Osteocyte (in vitro differentiated cells): ENCODE measurements at regions not wholly inside any gene's neighbourhood (a gene's known extent, or its start where the extent isn't known, plus 50 kb on each side); places are given as distances from the start of the nearest gene placed in this dataset.

ENCODE experiments used
- DNase-seq: peaks from one replicate; pipeline ENCODE4 v3.0.0; 2021; ENCODE audit warnings: mixed read lengths; ENCODE audit not compliant: unreplicated experiment; ENCODE audit errors: extremely low spot score
- H3K27ac Mint-ChIP-seq: one replicate; pipeline ENCODE4 v1.8.0; 2021; ENCODE audit warnings: mild to moderate bottlenecking, mixed read lengths; ENCODE audit not compliant: unreplicated experiment
- H3K27me3 Mint-ChIP-seq: one replicate; pipeline ENCODE4 v1.8.0; 2021; ENCODE audit warnings: mixed read lengths; ENCODE audit not compliant: unreplicated experiment
- H3K36me3 Mint-ChIP-seq: one replicate; pipeline ENCODE4 v1.8.0; 2021; ENCODE audit warnings: mixed read lengths; ENCODE audit not compliant: unreplicated experiment
- H3K4me1 Mint-ChIP-seq: one replicate; pipeline ENCODE4 v1.8.0; 2021; ENCODE audit warnings: mixed read lengths; ENCODE audit not compliant: unreplicated experiment
- H3K4me3 Mint-ChIP-seq: one replicate; pipeline ENCODE4 v1.8.0; 2021; ENCODE audit warnings: mild to moderate bottlenecking, moderate library complexity, mixed read lengths; ENCODE audit not compliant: unreplicated experiment
- H3K9me3 Mint-ChIP-seq: one replicate; pipeline ENCODE4 v1.8.0; 2021; ENCODE audit warnings: mixed read lengths; ENCODE audit not compliant: unreplicated experiment
- CTCF ChIP-seq: fragments of 200-600 bp; sonication (generic); IDR thresholded peaks from 2 replicates; pipeline ENCODE4 v1.5.0; 2021; ENCODE audit warnings: antibody characterized with exemption, mild to moderate bottlenecking, moderate library complexity

- Mint-ChIP-seq H3K36me3 (no peaks in the 10 kb centered on the region), H3K9me3 (no peaks in the 10 kb centered on the region), H3K27me3 (no peaks in the 10 kb centered on the region), H3K27ac (no peak overlapping the region), H3K4me3 (no peak overlapping the region), H3K4me1 (peaks cover 14% of the 10 kb centered on the region)
- no peak for TF ChIP-seq CTCF
- DNase-seq, result no peak
These were observed 248.3 kb downstream of the PHF14 start for GRCh38 chr7:11221984-11222383.

- no peak for TF ChIP-seq CTCF
- H3K4me1 Mint-ChIP-seq, result peaks cover 28% of the 10 kb centered on the region
- H3K9me3 Mint-ChIP-seq, result no peaks in the 10 kb centered on the region
- H3K27ac Mint-ChIP-seq, result no peak overlapping the region
- DNase-seq, result no peak
- no peaks in the 10 kb centered on the region for H3K36me3 Mint-ChIP-seq
- H3K4me3 Mint-ChIP-seq, result no peak overlapping the region
- no peaks in the 10 kb centered on the region for H3K27me3 Mint-ChIP-seq
These were observed 250.9 kb downstream of the PHF14 start for GRCh38 chr7:11224535-11224934.

GRCh38 chr7:11228515-11228914, 254.8 kb downstream of the PHF14 start:
- no peak for TF ChIP-seq CTCF
- Mint-ChIP-seq H3K9me3 (no peaks in the 10 kb centered on the region), H3K4me1 (peaks cover 26% of the 10 kb centered on the region), H3K4me3 (no peak overlapping the region), H3K27ac (peak overlapping the region; percentile 50), H3K36me3 (no peaks in the 10 kb centered on the region), H3K27me3 (no peaks in the 10 kb centered on the region)
- DNase-seq, result no peak

GRCh38 chr7:11231190-11231589, 257.5 kb downstream of the PHF14 start:
- no peak overlapping the region for H3K4me3 Mint-ChIP-seq
- no peak for DNase-seq
- no peaks in the 10 kb centered on the region for H3K36me3 Mint-ChIP-seq
- peaks cover 20% of the 10 kb centered on the region for H3K4me1 Mint-ChIP-seq
- H3K27ac Mint-ChIP-seq, result no peak overlapping the region
- no peaks in the 10 kb centered on the region for H3K9me3 Mint-ChIP-seq
- no peak for TF ChIP-seq CTCF
- no peaks in the 10 kb centered on the region for H3K27me3 Mint-ChIP-seq

GRCh38 chr7:11232462-11232861, 258.8 kb downstream of the PHF14 start:
- no peaks in the 10 kb centered on the region for H3K9me3 Mint-ChIP-seq
- H3K4me3 Mint-ChIP-seq, result no peak overlapping the region
- no peaks in the 10 kb centered on the region for H3K36me3 Mint-ChIP-seq
- DNase-seq, result no peak
- TF ChIP-seq CTCF, result no peak
- peaks cover 25% of the 10 kb centered on the region for H3K4me1 Mint-ChIP-seq
- H3K27me3 Mint-ChIP-seq, result no peaks in the 10 kb centered on the region
- H3K27ac Mint-ChIP-seq, result no peak overlapping the region
